ENCODE measurements at regions not wholly inside any gene's neighbourhood (a gene's known extent, or its start where the extent isn't known, plus 50 kb on each side); places are given as distances from the start of the nearest gene placed in this dataset.

GRCh38 chr17:77879226-77879895, 79.1 kb upstream of the TNRC6C start:
- TF ChIP-seq, protein P1, sequence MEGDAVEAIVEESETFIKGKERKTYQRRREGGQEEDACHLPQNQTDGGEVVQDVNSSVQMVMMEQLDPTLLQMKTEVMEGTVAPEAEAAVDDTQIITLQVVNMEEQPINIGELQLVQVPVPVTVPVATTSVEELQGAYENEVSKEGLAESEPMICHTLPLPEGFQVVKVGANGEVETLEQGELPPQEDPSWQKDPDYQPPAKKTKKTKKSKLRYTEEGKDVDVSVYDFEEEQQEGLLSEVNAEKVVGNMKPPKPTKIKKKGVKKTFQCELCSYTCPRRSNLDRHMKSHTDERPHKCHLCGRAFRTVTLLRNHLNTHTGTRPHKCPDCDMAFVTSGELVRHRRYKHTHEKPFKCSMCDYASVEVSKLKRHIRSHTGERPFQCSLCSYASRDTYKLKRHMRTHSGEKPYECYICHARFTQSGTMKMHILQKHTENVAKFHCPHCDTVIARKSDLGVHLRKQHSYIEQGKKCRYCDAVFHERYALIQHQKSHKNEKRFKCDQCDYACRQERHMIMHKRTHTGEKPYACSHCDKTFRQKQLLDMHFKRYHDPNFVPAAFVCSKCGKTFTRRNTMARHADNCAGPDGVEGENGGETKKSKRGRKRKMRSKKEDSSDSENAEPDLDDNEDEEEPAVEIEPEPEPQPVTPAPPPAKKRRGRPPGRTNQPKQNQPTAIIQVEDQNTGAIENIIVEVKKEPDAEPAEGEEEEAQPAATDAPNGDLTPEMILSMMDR (conservative IDR thresholded peaks at IDR 0.05; ENCODE audit: low read depth, low read length), result no peak
- TF ChIP-seq EZH2phosphoT487 (IDR thresholded peaks at IDR 0.05; ENCODE audit: borderline replicate concordance, low read length), result no peak

All from PC-3 (cell line).